T47D (cell line): ENCODE measurements at regions not wholly inside any gene's neighbourhood (a gene's known extent, or its start where the extent isn't known, plus 50 kb on each side); places are given as distances from the start of the nearest gene placed in this dataset.
"Not testable (repeated sequence)": the region's sequence is repeated elsewhere in the genome, so short reads cannot be mapped to it uniquely, and the experiment has no call there.

Experiments
- DNase-seq, 2 experiments: peaks; one replicate each; pipeline versions ENCODE4 v3.0.0 to v3.0.0-alpha.2; 2011 to 2012; ENCODE audit warnings: low read depth in 1 of 2, low spot score in 1 of 2
- JUND ChIP-seq: IDR thresholded peaks from 2 replicates; pipeline ENCODE4 v1.6.1; 2012; ENCODE audit warnings: low read depth
- in situ Hi-C: cut with HindIII; loops from 2 replicates; pipeline ENCODE4 v1.10.0; 2016; ENCODE audit warnings: low sequenced_read_pairs, low pct_unique_long_range_greater_than_20kb

DNA sequence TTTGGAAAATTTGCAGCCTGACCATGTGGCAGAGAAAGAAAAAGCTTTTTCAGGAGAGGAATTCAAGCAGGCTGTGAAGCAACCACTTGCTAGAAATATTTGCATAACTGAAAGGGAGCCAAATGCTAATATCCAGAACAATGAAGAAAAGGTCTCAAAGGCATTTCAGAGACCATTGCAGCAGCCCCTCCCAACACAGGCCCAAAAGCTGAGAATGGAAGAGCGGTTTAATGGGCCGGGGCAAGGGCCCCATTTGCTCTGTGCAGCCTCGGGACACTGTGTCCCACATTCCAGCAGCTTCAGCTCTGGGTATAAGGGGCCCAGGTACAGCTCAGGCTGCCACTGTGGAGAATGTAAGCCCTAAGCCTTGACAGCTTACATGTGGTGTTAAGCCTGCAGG, 918.1 kb upstream of the POT1 start:
- in situ Hi-C loops: no loop called here
- DNase-seq: no peak
- no peak for TF ChIP-seq JUND

DNA sequence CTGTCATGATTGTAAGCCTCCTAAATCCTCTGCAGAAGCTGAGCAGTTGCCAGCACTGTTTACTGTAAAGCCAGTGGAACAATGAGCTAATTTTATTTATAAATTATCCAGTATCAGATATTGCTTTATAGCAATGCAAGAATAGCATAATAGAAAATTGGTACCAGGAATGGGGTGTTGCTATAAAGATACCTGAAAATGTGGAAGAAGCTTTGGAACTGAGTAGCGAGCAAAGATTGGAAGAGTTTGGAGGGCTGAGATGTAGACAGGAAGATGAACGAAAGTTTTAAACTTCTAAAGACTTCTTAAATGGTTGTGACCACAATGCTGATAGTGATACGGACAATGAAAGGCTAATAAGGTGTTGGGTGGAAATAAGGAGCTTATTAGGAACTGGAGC, 917.4 kb upstream of the POT1 start:
- no peak for DNase-seq
- TF ChIP-seq JUND: no peak
- in situ Hi-C loops: no loop called here

DNA sequence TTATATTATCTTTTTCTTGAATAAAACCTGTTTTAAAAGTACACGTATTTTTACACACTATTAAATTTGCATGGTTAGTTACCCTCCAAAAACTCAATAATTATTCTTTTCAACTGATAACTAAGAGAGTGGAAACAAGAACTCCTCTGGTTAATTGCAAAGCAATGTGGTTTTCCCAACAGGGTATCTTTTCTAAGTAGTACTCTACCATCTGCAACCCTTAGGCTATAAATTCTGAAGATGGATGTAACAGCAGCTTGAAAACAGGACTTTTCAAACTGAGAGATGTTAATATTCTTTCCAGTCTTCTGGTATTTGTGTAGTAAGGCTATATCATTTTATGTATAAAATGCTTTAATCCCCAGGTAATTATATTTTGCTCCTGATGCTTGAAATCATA, 916.1 kb upstream of the POT1 start:
- no peak for TF ChIP-seq JUND
- in situ Hi-C loops: no loop called here
- DNase-seq: no peak

DNA sequence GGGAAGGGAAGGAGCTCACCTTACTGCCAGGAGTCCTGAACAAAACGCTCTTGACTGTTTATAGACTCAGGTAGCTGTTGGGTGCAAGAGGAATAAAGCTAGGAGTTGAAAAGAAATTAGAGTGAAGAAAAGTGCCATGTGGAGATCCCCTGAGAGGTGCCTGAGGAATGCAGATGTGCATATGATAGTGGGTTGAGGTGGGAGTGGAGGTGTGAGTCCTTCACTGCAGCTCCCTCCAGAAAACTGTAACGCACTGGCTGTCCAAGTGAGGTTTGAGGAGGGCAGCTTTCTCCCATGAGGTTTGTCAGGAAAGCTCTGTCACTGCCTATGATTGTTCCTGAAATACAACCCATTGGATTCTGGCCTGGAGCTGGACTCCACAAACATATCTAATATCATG, 904.8 kb upstream of the POT1 start:
- in situ Hi-C loops: no loop called here
- peak in 1 of 2 experiments; percentile 1 for DNase-seq
- TF ChIP-seq JUND: no peak

DNA sequence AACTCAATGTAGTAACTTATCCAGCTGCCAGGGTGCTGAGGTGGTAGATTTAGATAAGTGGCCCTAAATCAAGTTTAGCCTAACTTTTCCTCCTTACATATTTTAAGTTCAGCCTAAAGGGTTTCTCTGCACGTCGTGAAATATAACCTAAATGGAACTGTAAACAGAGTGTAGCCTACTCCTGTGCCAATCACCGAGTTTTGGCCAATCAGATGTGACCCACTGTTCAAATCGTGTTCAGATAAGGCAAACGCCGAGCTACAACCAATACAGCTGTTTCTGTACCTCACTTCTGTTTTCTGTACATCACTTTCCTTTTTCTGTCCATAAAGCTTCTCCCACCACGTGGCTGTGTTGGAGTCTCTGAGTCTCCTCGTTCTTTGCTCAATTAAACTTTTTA, 904.2 kb upstream of the POT1 start:
- TF ChIP-seq JUND: no peak
- no peak for DNase-seq
- in situ Hi-C loops: no loop called here

DNA sequence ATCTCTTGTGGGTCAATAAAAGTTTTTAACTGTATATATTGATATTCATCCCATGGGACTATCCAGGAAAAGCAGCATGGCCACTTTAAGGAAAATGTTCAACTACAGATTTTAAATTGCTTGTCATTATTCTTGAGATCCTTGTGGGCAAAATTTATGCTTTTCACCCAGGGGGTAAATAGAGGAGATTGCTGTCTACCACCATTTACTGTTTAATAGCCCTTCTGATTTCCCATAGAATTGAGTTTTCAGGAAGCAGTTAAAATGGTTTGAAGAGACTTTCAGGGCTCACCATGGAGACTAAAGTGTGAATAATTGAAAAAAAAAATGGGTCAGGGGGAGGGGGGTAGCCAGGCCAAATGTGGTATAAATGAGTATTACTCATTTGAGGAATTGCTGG, 901.1 kb upstream of the POT1 start:
- in situ Hi-C loops: no loop called here

DNA sequence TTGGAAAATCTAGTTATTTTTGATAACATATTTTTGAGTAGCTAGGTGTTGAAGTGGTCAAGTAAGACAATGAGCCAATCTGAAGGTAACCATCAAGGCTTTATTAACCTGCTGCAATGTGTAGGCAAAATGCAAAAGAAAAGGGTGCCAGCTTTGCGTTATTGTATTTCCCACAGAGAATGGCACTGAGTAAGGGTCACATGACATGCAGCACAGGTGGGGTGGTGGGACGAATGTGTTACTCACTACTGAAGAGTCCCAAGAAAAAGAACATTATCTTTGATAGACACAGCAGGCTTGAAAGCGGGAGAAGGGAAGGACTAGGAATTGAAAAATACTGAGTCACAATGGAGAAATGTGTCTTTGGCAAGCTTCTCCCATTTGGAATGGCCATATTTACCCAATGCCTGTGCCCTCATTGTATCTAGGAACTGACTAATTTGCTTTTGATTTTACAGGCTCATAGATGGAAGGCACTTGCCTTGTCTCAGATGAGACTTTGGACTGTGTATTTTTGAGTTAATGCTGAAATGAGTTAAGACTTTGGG, 898.6 kb upstream of the POT1 start:
- DNase-seq: no peak
- no peak for TF ChIP-seq JUND
- in situ Hi-C loops: no loop called here

More for the DNA sequence above, 901.1 kb upstream of the POT1 start:
- no peak for DNase-seq
- no peak for TF ChIP-seq JUND

DNA sequence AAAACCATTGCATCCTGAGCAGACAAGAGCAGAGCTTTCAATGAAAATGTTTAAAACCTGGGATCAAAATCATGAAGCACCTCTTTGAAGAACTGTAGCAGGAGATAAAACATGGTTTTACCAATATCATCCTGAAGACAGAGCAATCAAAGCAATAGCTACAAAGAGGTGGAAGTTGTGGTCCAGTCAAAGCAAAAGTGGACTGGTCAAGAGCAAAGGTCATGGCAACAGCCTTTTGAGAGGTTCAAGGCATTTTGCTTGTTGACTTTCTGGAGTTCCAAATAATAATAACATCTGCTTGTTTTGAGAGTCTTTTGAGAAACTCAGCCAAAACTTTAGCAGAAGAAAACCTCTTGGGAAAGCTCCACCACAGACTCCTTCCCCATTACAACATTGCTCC, 893.9 kb upstream of the POT1 start:
- in situ Hi-C loops: no loop called here

DNA sequence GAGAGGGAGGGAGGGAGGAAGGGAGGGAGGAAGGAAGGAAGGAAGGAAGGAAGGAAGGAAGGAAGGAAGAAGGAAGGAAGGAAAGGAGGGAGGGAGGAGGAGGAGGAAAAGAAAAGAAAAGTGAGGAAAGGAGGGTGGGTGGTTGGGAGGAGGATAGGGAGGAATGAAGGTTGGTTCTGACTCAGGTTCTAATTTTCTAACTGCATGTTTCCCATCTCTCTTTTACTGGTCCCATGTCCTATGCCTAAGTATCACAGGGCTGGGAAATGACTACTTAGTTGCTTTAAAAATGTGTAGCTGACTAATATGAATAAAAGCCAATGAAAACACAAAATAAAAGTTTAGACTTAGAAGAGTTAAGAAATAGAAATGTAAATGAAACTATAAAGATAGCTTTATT, 890.9 kb upstream of the POT1 start:
- no peak for TF ChIP-seq JUND
- in situ Hi-C loops: no loop called here
- no peak for DNase-seq

More for the DNA sequence above, 893.9 kb upstream of the POT1 start:
- no peak for DNase-seq
- no peak for TF ChIP-seq JUND

DNA sequence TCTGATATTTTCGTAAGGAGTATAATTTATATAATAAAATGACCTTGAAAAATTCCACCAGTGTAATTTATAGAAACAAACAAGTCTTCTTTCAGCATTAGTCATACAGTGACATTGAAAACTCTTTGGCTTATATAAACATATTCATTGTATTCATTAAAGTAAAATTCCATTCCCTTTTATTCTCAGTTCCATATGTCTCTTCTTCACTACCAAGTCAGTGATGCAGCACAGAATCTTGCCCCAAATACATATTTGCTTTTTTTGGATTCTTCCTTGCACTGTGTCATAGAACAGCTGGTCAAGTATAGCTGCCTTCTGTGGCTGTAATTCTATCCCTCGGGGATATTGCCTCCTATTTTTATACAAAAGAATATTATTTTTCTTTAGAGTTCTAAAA, 884.5 kb upstream of the POT1 start:
- no peak for TF ChIP-seq JUND
- no peak for DNase-seq
- in situ Hi-C loops: no loop called here

DNA sequence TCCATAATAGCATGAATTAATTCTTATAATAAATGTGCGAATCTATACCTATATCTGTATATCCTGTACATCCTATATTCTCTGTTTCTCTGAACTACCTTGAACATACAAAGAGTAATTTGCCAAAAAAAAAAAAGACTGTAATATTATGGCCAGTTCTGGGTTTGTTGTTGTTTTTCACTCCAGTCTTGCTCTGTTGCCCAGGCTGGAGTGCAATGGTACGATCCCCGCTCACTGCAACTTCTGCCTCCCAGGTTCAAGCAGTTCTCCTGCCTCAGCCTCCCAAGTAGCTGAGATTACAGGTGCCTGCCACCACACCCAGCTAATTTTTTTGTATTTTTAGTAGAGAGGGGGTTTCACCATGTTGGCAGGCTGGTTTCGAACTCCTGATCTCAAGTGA, 876.9 kb upstream of the POT1 start:
- in situ Hi-C loops, DNase-seq: not testable (repeated sequence)

DNA sequence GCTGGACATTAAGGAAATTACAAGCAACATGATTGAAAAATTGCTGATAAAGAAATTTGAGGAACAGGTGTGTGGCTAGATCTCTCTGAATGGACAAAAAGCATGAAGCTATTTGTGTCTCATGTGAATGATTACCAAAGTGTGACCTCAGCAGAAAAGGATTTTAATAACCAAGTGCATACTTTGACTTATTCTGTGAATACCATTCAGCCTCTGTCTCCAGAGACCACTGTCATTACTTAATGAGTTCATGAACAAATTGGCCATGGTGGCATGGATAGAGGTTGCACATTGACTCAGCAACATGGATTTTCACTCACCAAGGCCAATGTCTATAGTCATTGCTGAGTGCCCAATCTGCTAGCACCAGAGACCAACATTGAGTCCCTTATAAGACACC, 874.6 kb upstream of the POT1 start:
- in situ Hi-C loops: no loop called here
- no peak for TF ChIP-seq JUND
- DNase-seq: no peak

DNA sequence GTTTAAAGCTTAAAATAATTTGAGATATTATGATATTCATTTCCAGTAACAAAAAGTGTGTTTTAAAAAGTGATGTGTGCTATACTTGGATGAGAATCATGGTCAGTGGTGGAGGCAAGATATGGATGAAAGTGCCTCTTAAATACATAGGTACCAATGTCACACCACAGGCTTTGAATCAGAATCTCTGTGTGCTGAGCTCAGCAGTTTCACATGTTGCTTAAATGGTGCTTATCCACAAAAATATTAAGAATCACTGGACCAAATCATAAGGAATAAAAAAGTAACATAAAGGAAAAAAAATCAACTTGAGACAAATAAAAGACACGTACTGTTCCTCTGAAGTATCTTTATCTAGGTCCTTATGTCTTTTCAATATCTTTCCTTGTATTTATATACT, 850.5 kb upstream of the POT1 start:
- in situ Hi-C loops: no loop called here
- DNase-seq: no peak
- no peak for TF ChIP-seq JUND

DNA sequence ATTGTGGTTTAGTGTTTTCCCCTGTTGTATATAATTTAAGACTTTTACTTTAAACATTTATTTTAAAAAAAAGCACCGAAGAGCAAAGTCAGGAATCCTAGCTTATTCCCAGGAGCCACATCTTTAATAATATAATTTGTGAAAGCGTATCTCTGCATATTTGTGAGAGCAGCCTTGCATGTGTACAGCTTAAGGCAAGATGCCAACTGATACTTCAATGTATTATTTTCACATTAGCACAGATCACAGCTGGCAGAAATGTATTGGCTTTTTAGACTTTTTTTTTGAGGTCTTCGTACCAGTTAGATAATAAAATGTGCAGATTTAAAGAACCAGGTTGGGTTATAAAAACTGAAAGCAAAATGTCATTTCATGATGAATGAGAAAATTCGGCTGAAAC, 845.7 kb upstream of the POT1 start:
- DNase-seq: no peak
- TF ChIP-seq JUND: no peak
- in situ Hi-C loops: no loop called here
